ENCODE measurements at regions not wholly inside any gene's neighbourhood (a gene's known extent, or its start where the extent isn't known, plus 50 kb on each side); places are given as distances from the start of the nearest gene placed in this dataset.

GRCh38 chr18:40866013-40866645, 1088.9 kb upstream of the PIK3C3 start:
- no peak for DNase-seq

DNA sequence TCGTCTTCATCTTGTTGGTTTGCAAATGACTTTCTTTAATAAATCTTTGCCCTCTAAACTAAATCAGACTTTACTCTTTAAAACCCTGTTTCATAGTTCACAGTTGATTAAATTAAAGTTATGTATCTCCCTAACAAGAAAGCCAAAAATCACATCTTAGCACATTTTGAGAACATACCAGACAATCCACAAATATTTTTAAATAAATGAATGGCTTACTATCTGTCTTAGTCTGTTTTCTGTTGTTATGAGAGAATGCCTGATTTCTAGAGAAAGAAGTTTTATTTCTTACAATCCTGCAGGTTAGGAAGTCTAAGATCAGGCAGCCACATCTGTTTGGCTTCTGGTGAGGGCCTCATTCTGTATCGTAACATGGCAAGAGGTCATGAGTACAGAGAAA, 1090.2 kb upstream of the PIK3C3 start:
- DNase-seq = no peak

DNA sequence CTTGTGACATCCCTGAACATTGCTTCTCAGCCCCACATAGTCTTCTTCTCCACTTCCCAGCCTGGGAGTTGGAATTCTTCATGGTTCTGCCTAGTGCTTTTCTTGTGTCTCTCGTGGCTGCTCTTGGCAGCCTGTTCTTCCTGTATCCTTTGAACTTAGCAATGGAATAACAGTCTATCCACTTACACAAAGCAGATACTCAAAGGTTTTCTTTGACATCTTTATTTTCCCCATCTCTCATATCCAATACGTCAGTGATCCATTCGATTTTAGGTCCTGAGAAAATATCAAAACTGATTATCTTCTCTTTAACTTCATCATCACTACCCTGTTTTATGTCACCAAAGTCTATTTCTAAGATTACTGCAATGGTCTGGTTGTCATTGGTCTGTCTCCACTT, 1091.2 kb upstream of the PIK3C3 start:
- no peak for DNase-seq

DNA sequence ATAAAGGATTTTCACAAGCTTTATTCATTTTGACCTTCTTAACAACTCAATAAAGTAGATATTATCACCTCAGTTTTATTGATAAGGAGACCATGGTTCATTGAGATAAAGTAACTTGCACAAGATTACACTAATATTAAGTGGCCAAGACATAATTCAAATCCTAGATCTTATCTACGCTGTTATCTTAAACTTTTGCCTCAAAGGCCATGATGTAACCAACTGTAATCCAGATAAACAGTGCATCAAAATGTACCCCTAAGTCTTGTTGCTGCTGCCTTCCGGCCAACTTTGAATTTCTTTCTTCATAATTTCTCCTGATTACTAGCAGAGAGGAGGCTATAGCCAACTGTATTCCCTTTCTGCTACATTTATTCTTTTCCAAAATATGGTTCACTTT, 1094.8 kb upstream of the PIK3C3 start:
- DNase-seq = no peak

GRCh38 chr18:40855661-40856060, 1099.4 kb upstream of the PIK3C3 start:
- DNase-seq = no peak

DNA sequence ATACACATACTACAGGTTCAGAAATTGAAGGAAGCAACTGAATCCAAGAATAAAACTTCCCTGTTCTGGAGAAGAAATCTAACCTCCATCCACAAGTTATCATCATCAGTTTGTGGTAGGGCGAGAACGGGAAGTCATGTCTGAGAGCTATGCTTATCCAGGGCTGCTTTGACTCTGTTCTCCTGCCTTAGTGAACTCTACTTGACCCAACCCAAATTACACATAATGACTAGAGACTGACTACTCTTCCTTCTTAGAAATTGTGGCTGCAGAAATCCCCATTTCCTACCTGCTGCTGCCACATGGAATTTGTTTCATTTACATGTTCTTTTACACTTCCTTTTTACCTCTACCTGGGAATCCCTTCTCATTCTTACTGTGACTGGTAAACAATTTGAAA, 1102.6 kb upstream of the PIK3C3 start:
- no peak for DNase-seq

- no peak for DNase-seq
Observed at GRCh38 chr18:40851014-40851429, 1104.0 kb upstream of the PIK3C3 start.

- DNase-seq = no peak
Observed at GRCh38 chr18:40849886-40850285, 1105.1 kb upstream of the PIK3C3 start.

DNA sequence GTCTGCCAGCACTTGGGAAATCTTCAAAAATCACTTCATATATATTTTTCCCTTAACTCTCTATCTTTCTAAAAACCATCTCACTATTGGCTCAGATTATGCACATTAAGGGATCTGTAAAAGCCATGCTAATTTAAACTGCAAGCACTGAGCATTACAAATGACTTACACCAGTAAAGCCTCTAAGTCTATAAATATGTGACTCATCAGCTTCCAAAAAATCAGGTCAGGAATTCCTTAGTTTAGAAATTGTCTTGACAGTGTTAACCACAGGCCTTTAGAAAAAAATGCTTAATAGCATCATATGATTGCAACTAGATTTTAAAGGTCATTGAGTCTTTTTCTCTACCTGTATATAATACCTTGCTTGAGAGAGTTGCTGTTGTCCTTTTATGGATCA, 1113.6 kb upstream of the PIK3C3 start:
- DNase-seq = no peak

DNA sequence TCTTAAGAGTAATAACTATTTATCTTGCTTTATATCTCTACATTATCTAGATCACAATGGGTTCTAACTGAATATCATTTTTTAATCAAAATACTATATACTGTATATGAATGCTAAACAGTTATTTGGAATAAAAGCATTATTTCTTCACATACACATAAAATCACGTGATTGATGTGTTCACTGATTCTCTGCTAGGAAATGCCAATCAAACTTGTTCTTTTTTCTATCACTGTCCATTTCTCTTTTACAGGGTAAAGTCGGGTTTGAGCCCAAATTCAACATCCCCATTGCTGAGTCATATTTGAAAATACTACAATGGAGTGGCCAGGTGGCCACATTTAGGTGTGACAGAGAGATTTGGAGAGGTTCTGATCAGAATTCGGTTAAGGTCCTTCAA, 1114.0 kb upstream of the PIK3C3 start:
- DNase-seq = no peak

DNA sequence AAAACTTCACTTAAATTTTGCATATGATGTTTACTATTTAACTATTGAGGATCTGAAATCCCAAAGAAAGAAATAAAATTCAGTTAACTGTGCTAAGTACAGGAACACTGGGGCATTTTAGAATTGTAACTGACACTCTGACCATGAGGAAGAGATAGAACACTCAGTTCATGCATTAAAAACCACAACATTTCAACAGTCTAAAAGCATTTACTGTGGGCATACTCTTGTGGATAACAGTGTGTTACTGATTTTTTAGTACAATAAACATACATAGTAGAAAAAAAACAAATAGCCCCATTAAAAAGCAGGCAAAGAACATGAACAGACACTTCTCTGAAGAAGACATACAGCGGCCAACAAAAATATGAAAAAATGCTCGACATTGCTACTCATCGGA, 1122.7 kb upstream of the PIK3C3 start:
- DNase-seq = no peak

GRCh38 chr18:40824291-40824690, 1130.7 kb upstream of the PIK3C3 start:
- no peak for DNase-seq

DNA sequence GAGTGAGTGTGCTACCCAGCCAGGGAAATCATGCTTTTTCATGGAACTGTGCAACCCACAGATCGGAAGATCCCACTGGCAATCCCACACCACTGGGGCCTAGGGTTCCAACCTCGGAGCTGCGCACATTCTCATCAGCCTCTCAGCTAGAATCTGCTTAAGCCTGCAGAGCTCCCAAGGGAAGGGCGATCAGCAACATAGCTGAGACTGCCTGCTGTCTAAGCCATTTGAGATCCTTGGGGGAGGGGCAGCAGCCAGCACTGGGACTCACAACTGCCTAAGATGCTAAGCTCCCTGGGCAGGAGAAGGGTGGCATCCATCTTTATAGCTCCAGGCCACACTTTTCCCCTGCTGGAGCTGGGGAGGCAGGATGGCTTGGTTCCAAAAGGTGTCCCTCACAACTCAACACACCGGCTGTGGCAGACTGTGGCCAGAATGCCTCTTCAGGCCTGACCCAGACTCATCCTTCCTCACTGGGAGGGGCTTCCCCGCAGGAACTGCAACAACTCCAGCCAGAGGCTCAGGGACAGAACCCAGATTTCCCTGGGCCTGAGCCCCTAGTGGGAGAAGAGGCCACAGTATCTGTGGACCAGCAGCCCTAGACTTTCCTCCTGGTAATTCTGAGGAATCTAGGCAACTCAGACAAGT, 1133.3 kb upstream of the PIK3C3 start:
- DNase-seq = no peak

DNA sequence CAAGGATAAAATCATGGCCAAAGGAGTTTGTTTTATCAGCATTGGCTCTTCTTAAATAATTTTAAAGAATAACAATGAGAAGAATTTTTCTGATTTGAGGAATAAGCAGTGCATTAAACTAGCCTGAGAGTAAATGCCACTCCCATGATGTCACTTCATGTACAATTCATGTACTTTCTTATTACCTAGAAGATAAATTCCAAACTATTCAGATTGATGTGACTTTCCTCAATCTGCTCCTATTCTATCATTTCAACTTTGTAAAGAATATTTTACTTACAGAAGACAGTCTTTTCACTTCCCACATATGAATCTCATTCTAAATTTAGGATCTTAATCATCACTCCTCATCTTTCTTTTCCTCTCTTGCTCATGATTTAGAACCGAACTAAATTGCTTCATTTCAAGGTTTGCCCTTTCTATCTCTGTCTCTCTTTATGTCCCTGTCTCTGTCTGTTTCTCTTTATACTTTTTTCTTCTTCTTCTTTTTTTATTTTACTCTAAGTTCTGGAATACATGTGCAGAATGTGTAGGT, 1142.0 kb upstream of the PIK3C3 start:
- DNase-seq = no peak

DNA sequence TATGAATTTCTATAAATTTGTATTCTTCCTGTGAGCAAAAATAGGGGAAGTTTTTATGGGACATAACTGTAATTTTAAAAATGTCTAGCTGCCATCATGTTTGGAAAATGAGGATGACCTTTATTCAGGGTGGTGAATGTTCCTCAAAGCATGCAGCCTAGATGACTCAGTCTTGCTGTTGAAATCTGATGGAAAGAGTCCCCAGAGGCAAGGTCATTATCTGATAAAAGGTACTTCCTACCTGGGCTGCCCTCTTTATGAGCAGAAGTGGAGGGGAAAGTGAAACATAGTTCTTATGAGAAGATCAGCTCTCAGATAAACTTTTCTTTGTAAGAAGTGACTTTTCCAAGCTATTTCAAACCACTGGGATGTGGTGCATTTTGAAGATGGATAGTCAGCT, 1144.7 kb upstream of the PIK3C3 start:
- DNase-seq = no peak

DNA sequence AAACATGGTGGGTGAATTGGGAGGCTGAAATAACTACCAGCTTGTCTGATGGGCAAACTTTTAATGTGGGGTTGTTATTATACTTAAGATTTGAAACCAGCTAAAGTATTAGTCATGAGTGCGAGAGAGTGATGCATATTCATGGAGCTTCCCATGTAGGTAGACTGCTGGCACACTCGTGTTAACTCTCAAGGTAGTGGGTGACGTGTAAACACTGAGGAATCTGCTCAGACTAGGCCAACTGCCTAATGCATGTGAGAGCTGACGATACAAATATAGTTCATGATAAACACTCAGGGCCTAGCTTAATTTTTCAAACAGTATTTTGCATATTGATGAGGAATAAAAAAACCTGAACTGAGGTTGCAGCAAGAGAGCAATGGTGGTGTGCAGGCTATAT, 1165.7 kb upstream of the PIK3C3 start:
- no peak for DNase-seq

- no peak for DNase-seq
Observed at GRCh38 chr18:40782453-40783130, 1172.4 kb upstream of the PIK3C3 start.

- no peak for DNase-seq
Observed at GRCh38 chr18:40769786-40770185, 1185.2 kb upstream of the PIK3C3 start.

DNA sequence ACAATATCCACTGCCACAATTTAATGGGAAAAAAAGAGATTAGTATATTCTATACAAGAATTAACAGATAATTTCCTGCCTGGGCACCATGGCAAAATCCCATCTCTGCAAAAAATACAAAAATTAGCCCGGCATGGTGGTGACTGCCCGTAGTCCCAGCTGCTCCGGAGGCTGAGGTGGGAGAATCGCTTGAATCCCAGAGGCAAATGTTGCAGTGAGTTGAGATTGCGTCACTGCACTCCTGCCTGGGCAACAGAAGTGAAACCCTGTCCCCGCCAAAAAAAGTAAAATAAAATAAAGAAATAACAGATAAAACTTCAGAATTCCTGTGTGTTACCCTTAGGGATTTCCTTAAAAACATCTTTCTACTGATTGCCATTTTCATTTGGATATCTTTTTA, 1194.8 kb upstream of the PIK3C3 start:
- DNase-seq = no peak

- DNase-seq = no peak
Observed at GRCh38 chr18:40754477-40754876, 1200.6 kb upstream of the PIK3C3 start.

- no peak for DNase-seq
Observed at GRCh38 chr18:40752316-40752715, 1202.7 kb upstream of the PIK3C3 start.

- no peak for DNase-seq
Observed at GRCh38 chr18:40751186-40751585, 1203.8 kb upstream of the PIK3C3 start.

DNA sequence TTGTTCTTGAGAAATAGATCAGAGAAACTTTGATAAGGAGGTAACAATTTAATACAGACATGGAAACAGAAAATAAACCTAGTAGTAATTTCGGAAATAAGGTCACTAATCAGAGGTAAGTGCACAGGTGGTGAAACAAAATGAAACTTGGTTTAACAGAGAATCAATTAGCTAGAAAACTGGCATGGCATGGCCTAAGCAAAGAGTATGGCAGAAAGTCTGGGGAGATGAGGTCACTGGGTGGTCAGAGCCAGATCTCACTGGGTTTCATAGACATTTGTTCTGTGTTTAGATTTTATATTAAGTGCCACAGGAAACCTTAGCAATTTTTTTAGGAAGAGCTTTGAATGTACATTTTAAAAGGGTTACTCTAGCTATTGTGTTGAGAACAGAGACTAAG, 1216.0 kb upstream of the PIK3C3 start:
- DNase-seq = no peak

- DNase-seq = no peak
Observed at GRCh38 chr18:40738321-40738880, 1216.6 kb upstream of the PIK3C3 start.

Data from activated effector memory CD4-positive, alpha-beta T cell treated with anti-CD3 and anti-CD28 coated beads, Interleukin-2, amount 50 U/mL, for 16 hours (primary cell).